ES-I3 (cell line): ENCODE measurements at regions not wholly inside any gene's neighbourhood (a gene's known extent, or its start where the extent isn't known, plus 50 kb on each side); places are given as distances from the start of the nearest gene placed in this dataset.

Experiments used
- H3K36me3 ChIP-seq: 2 replicates; pipeline ENCODE4 v1.6.1; 2013; ENCODE audit warnings: mild to moderate bottlenecking, low read length, control low read depth, moderate library complexity; ENCODE audit not compliant: insufficient read depth
- H3K4me1 ChIP-seq: 2 replicates; pipeline ENCODE4 v1.6.1; 2013; ENCODE audit warnings: mild to moderate bottlenecking, control low read depth, low read length; ENCODE audit not compliant: insufficient read depth
- H3K9ac ChIP-seq: 2 replicates; pipeline ENCODE4 v1.6.1; 2013; ENCODE audit warnings: low read depth, mild to moderate bottlenecking, low read length, moderate library complexity
- H3K9me3 ChIP-seq: 2 replicates; pipeline ENCODE4 v1.6.1; 2013; ENCODE audit warnings: mild to moderate bottlenecking, low read length, moderate library complexity; ENCODE audit not compliant: control insufficient read depth, insufficient read depth

- Histone ChIP-seq H3K9me3 (no peaks in the 10 kb centered on the region), H3K36me3 (no peaks in the 10 kb centered on the region), H3K4me1 (no peaks in the 10 kb centered on the region), H3K9ac (no peak overlapping the region)
Measured at GRCh38 chr21:35857095-35857494, 203.2 kb downstream of the SETD4 start.

- H3K9me3 ChIP-seq, result no peaks in the 10 kb centered on the region
- no peaks in the 10 kb centered on the region for H3K4me1 ChIP-seq
- H3K9ac ChIP-seq, result no peak overlapping the region
- no peaks in the 10 kb centered on the region for H3K36me3 ChIP-seq
Measured at GRCh38 chr21:35855484-35855883, 204.8 kb downstream of the SETD4 start.

- H3K9me3 ChIP-seq, result no peaks in the 10 kb centered on the region
- no peaks in the 10 kb centered on the region for H3K36me3 ChIP-seq
- no peaks in the 10 kb centered on the region for H3K4me1 ChIP-seq
- no peak overlapping the region for H3K9ac ChIP-seq
Measured at GRCh38 chr21:35854281-35854680, 206.0 kb downstream of the SETD4 start.

GRCh38 chr21:35853321-35854239, 206.7 kb downstream of the SETD4 start:
- Histone ChIP-seq H3K9me3 (no peaks in the 10 kb centered on the region), H3K36me3 (no peaks in the 10 kb centered on the region), H3K9ac (no peak overlapping the region), H3K4me1 (no peaks in the 10 kb centered on the region)

- H3K9ac ChIP-seq, result no peak overlapping the region
- no peaks in the 10 kb centered on the region for H3K9me3 ChIP-seq
- H3K36me3 ChIP-seq, result no peaks in the 10 kb centered on the region
- no peaks in the 10 kb centered on the region for H3K4me1 ChIP-seq
Measured at GRCh38 chr21:35852820-35853219, 207.5 kb downstream of the SETD4 start.

GRCh38 chr21:35850542-35851103, 209.7 kb downstream of the SETD4 start:
- H3K9ac ChIP-seq, result no peak overlapping the region

GRCh38 chr21:35850029-35850428, 210.3 kb downstream of the SETD4 start:
- Histone ChIP-seq H3K9ac (no peak overlapping the region), H3K4me1 (no peaks in the 10 kb centered on the region), H3K9me3 (no peaks in the 10 kb centered on the region), H3K36me3 (no peaks in the 10 kb centered on the region)

More at GRCh38 chr21:35850542-35851103, 209.7 kb downstream of the SETD4 start:
- Histone ChIP-seq H3K4me1 (no peaks in the 10 kb centered on the region), H3K9me3 (no peaks in the 10 kb centered on the region), H3K36me3 (no peaks in the 10 kb centered on the region)

GRCh38 chr21:35849144-35849543, 211.2 kb downstream of the SETD4 start:
- Histone ChIP-seq H3K4me1 (no peaks in the 10 kb centered on the region), H3K9me3 (no peaks in the 10 kb centered on the region), H3K36me3 (no peaks in the 10 kb centered on the region), H3K9ac (no peak overlapping the region)

GRCh38 chr21:35843911-35844667, 216.2 kb downstream of the SETD4 start:
- Histone ChIP-seq H3K9me3 (no peaks in the 10 kb centered on the region), H3K36me3 (no peaks in the 10 kb centered on the region), H3K9ac (no peak overlapping the region), H3K4me1 (no peaks in the 10 kb centered on the region)

- Histone ChIP-seq H3K9me3 (no peaks in the 10 kb centered on the region), H3K9ac (no peak overlapping the region), H3K36me3 (no peaks in the 10 kb centered on the region), H3K4me1 (no peaks in the 10 kb centered on the region)
Measured at GRCh38 chr21:35840949-35841348, 219.4 kb downstream of the SETD4 start.

- Histone ChIP-seq H3K9me3 (no peaks in the 10 kb centered on the region), H3K9ac (no peak overlapping the region), H3K4me1 (no peaks in the 10 kb centered on the region), H3K36me3 (no peaks in the 10 kb centered on the region)
Measured at GRCh38 chr21:35840197-35840799, 220.0 kb downstream of the SETD4 start.

GRCh38 chr21:35838987-35839763, 221.2 kb downstream of the SETD4 start:
- no peaks in the 10 kb centered on the region for H3K4me1 ChIP-seq
- no peak overlapping the region for H3K9ac ChIP-seq
- H3K36me3 ChIP-seq, result no peaks in the 10 kb centered on the region
- H3K9me3 ChIP-seq, result no peaks in the 10 kb centered on the region

- Histone ChIP-seq H3K9me3 (no peaks in the 10 kb centered on the region), H3K9ac (no peak overlapping the region), H3K4me1 (no peaks in the 10 kb centered on the region), H3K36me3 (no peaks in the 10 kb centered on the region)
Measured at GRCh38 chr21:35838350-35838749, 222.0 kb downstream of the SETD4 start.

- no peaks in the 10 kb centered on the region for H3K36me3 ChIP-seq
- no peaks in the 10 kb centered on the region for H3K9me3 ChIP-seq
- H3K4me1 ChIP-seq, result no peaks in the 10 kb centered on the region
- H3K9ac ChIP-seq, result no peak overlapping the region
Measured at GRCh38 chr21:35833991-35834390, 226.3 kb downstream of the SETD4 start.
